NCI-H1092 treated with DMSO at 0.1 percent for 48 hours (cell line): ENCODE measurements at regions not wholly inside any gene's neighbourhood (a gene's known extent, or its start where the extent isn't known, plus 50 kb on each side); places are given as distances from the start of the nearest gene placed in this dataset.

Experiments used
- DNase-seq: peaks from one replicate; lab custom pipeline; 2025; lab: John Stamatoyannopoulos, UW

- DNase-seq, result no peak
Measured at GRCh38 chr12:19015285-19015684, 114.2 kb upstream of the PLEKHA5 start.

- no peak for DNase-seq
Measured at GRCh38 chr12:19018302-19018970, 111.1 kb upstream of the PLEKHA5 start.

- no peak for DNase-seq
Measured at GRCh38 chr12:19021240-19021639, 108.3 kb upstream of the PLEKHA5 start.

GRCh38 chr12:19021646-19022045 is 107.9 kb upstream of the PLEKHA5 start:
- DNase-seq, result no peak

GRCh38 chr12:19025582-19025981 is 104.0 kb upstream of the PLEKHA5 start:
- no peak for DNase-seq

GRCh38 chr12:19026034-19026433 is 103.5 kb upstream of the PLEKHA5 start:
- DNase-seq, result no peak

GRCh38 chr12:19026614-19027488 is 102.7 kb upstream of the PLEKHA5 start:
- DNase-seq, result no peak

- no peak for DNase-seq
Measured at GRCh38 chr12:19030180-19030579, 99.4 kb upstream of the PLEKHA5 start.

GRCh38 chr12:19030603-19031002 is 98.9 kb upstream of the PLEKHA5 start:
- DNase-seq, result no peak

- no peak for DNase-seq
Measured at GRCh38 chr12:19031032-19031431, 98.5 kb upstream of the PLEKHA5 start.

GRCh38 chr12:19032826-19033225 is 96.7 kb upstream of the PLEKHA5 start:
- DNase-seq, result no peak

- DNase-seq, result no peak
Measured at GRCh38 chr12:19033244-19033643, 96.3 kb upstream of the PLEKHA5 start.

- no peak for DNase-seq
Measured at GRCh38 chr12:19034937-19035336, 94.6 kb upstream of the PLEKHA5 start.

- DNase-seq, result no peak
Measured at GRCh38 chr12:19035536-19035935, 94.0 kb upstream of the PLEKHA5 start.

- DNase-seq, result no peak
Measured at GRCh38 chr12:19036673-19037357, 92.7 kb upstream of the PLEKHA5 start.

- DNase-seq, result no peak
Measured at GRCh38 chr12:19038209-19038608, 91.3 kb upstream of the PLEKHA5 start.

- DNase-seq, result no peak
Measured at GRCh38 chr12:19039515-19039914, 90.0 kb upstream of the PLEKHA5 start.

GRCh38 chr12:19042221-19042620 is 87.3 kb upstream of the PLEKHA5 start:
- no peak for DNase-seq

- DNase-seq, result no peak
Measured at GRCh38 chr12:19044430-19044829, 85.1 kb upstream of the PLEKHA5 start.

- DNase-seq, result no peak
Measured at GRCh38 chr12:19044891-19045290, 84.6 kb upstream of the PLEKHA5 start.

- DNase-seq, result no peak
Measured at GRCh38 chr12:19045426-19045825, 84.1 kb upstream of the PLEKHA5 start.

- no peak for DNase-seq
Measured at GRCh38 chr12:19048943-19049342, 80.6 kb upstream of the PLEKHA5 start.

GRCh38 chr12:19052689-19053088 is 76.8 kb upstream of the PLEKHA5 start:
- DNase-seq, result no peak
